Breast epithelium (tissue), 4 donors: ENCODE measurements at regions not wholly inside any gene's neighbourhood (a gene's known extent, or its start where the extent isn't known, plus 50 kb on each side); places are given as distances from the start of the nearest gene placed in this dataset.
"Not testable (repeated sequence)": the region's sequence is repeated elsewhere in the genome, so short reads cannot be mapped to it uniquely, and the experiment has no call there.

Source experiments
- DNase-seq, 2 donors: peaks; one replicate each; pipeline ENCODE4 v3.0.0-alpha.2; 2019; ENCODE audit warnings: low spot score in 2 of 2
- H3K27ac ChIP-seq, 2 donors: fragments of 200-600 bp; sonication (generic) in 1 of 2; one replicate each; pipeline ENCODE4 v1.5.1; 2016 to 2019; ENCODE audit warnings: mild to moderate bottlenecking in 1 of 2
- H3K27me3 ChIP-seq, 2 donors: fragments of 200-600 bp; sonication (generic) in 1 of 2; one replicate each; pipeline versions ENCODE4 v1.5.1 to v1.6.0; 2017 to 2019; ENCODE audit warnings: control low read depth in 1 of 2, mild to moderate bottlenecking in 1 of 2
- H3K36me3 ChIP-seq: fragments of 200-600 bp; one replicate; pipeline ENCODE4 v1.5.1; 2019
- H3K4me1 ChIP-seq, 2 donors: fragments of 200-600 bp; sonication (generic); one replicate each; pipeline ENCODE4 v1.5.1; 2016 to 2019; ENCODE audit warnings: control low read depth in 1 of 2
- H3K4me3 ChIP-seq, 3 donors: fragments of 200-600 bp; sonication (generic); 1 replicate in 2 of 3; 2 replicates in 1 of 3; pipeline ENCODE4 v1.5.1; 2016 to 2019; ENCODE audit warnings: mild to moderate bottlenecking in 3 of 3, moderate library complexity in 2 of 3
- H3K9me3 ChIP-seq, 2 donors: fragments of 200-600 bp; sonication (generic) in 1 of 2; one replicate each; pipeline ENCODE4 v1.5.1; 2016 to 2019; ENCODE audit warnings: control low read depth in 1 of 2
- POLR2A ChIP-seq: fragments of 450-650 bp; IDR thresholded peaks from one replicate; pipeline ENCODE4 v1.6.1; 2016; ENCODE audit warnings: antibody characterized with exemption, mild to moderate bottlenecking, moderate library complexity
- POLR2AphosphoS5 ChIP-seq, 3 donors: sonication (generic); formaldehyde crosslinking; IDR thresholded peaks; one replicate each; pipeline ENCODE4 v1.6.1; 2017; ENCODE audit warnings: antibody characterized with exemption in 3 of 3
- intact Hi-C: fragments of 100-400 bp; cut with DNase I; formaldehyde crosslinking; loops from one replicate; pipeline ENCODE4 v1.15.1; 2023; ENCODE audit warnings: low total_unique reads
- TF ChIP-seq, protein P1 (sequence below), 3 donors: fragments of 450-650 bp; IDR thresholded peaks; one replicate each; pipeline ENCODE4 v1.5.1; 2016 to 2017; ENCODE audit warnings: antibody characterized with exemption in 3 of 3, mild to moderate bottlenecking in 3 of 3, moderate library complexity in 3 of 3

DNA sequence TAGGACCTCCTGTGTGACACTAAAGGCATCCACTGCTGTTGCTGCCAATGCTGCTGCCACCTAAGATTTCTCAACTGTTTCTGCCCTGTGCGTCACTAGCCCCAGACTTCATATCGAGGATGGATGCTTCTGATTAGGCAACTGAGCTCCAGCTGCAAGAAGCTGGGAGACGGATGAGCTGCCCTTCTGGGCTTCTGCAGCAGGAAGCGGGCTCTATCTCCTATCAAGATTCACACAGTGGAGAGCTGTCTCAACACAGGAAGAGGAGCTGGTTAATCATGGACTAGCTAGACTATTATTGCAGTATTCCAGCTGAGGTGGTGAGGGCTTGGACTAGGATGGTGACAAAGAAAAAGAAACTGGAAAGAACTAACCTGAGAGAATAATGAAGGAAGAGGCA is 59.2 kb upstream of the PELI2 start:
- H3K9me3 ChIP-seq = no peaks in the 10 kb centered on the region
- DNase-seq = no peak
- H3K27ac ChIP-seq = no peak overlapping the region
- no peaks in the 10 kb centered on the region for H3K4me1 ChIP-seq
- H3K4me3 ChIP-seq = no peak overlapping the region
- TF ChIP-seq POLR2A = no peak
- no peaks in the 10 kb centered on the region for H3K36me3 ChIP-seq
- intact Hi-C loops = no loop called here
- H3K27me3 ChIP-seq = no peaks in the 10 kb centered on the region

- TF ChIP-seq, protein P1, sequence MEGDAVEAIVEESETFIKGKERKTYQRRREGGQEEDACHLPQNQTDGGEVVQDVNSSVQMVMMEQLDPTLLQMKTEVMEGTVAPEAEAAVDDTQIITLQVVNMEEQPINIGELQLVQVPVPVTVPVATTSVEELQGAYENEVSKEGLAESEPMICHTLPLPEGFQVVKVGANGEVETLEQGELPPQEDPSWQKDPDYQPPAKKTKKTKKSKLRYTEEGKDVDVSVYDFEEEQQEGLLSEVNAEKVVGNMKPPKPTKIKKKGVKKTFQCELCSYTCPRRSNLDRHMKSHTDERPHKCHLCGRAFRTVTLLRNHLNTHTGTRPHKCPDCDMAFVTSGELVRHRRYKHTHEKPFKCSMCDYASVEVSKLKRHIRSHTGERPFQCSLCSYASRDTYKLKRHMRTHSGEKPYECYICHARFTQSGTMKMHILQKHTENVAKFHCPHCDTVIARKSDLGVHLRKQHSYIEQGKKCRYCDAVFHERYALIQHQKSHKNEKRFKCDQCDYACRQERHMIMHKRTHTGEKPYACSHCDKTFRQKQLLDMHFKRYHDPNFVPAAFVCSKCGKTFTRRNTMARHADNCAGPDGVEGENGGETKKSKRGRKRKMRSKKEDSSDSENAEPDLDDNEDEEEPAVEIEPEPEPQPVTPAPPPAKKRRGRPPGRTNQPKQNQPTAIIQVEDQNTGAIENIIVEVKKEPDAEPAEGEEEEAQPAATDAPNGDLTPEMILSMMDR (IDR thresholded peaks at IDR 0.05) = no peak
- no peak for DNase-seq
- H3K4me1 ChIP-seq = no peaks in the 10 kb centered on the region
- H3K9me3 ChIP-seq = no peaks in the 10 kb centered on the region
- H3K27ac ChIP-seq = no peak overlapping the region
- H3K4me3 ChIP-seq = no peak overlapping the region
- intact Hi-C loops = no loop called here
- H3K36me3 ChIP-seq = no peaks in the 10 kb centered on the region
- H3K27me3 ChIP-seq = no peaks in the 10 kb centered on the region
These were observed 57.2 kb upstream of the PELI2 start for GRCh38 chr14:56061051-56061450.

GRCh38 chr14:56063131-56063530 is 55.1 kb upstream of the PELI2 start:
- DNase-seq = no peak
- intact Hi-C loops = no loop called here
- H3K4me3 ChIP-seq = no peak overlapping the region
- H3K27me3 ChIP-seq = no peaks in the 10 kb centered on the region
- H3K36me3 ChIP-seq = no peaks in the 10 kb centered on the region
- no peaks in the 10 kb centered on the region for H3K9me3 ChIP-seq
- H3K4me1 ChIP-seq = no peaks in the 10 kb centered on the region
- no peak for TF ChIP-seq POLR2AphosphoS5 (IDR thresholded peaks at IDR 0.05)
- TF ChIP-seq, protein P1 (IDR thresholded peaks at IDR 0.05) = no peak
- TF ChIP-seq POLR2A = no peak
- no peak overlapping the region for H3K27ac ChIP-seq

DNA sequence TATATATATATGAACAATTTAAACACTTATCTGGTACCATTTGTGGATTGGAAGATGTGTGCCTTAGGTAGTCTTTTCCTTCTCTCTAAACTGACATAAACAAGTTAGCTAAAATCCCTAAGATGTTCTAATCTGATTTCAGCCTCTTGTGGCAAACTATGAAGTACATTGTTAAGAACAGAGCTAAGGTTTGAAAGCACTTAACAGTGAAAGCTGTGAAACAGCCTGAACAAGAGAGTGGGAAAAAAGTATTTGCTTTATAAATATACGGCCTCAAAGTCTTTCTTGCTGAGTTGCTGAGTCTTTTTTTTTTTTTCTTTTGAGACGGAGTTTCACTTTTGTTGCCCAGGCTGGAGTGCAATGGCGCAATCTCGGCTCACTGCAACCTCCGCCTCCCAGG is 53.7 kb upstream of the PELI2 start:
- no peak overlapping the region for H3K27ac ChIP-seq
- no peaks in the 10 kb centered on the region for H3K9me3 ChIP-seq
- intact Hi-C loops = no loop called here
- no peak overlapping the region for H3K4me3 ChIP-seq
- no peaks in the 10 kb centered on the region for H3K4me1 ChIP-seq
- no peak for DNase-seq
- no peaks in the 10 kb centered on the region for H3K36me3 ChIP-seq
- H3K27me3 ChIP-seq = no peaks in the 10 kb centered on the region
- no peak for TF ChIP-seq POLR2AphosphoS5 (IDR thresholded peaks at IDR 0.05)
- TF ChIP-seq, protein P1 (IDR thresholded peaks at IDR 0.05) = no peak
- TF ChIP-seq POLR2A = no peak

DNA sequence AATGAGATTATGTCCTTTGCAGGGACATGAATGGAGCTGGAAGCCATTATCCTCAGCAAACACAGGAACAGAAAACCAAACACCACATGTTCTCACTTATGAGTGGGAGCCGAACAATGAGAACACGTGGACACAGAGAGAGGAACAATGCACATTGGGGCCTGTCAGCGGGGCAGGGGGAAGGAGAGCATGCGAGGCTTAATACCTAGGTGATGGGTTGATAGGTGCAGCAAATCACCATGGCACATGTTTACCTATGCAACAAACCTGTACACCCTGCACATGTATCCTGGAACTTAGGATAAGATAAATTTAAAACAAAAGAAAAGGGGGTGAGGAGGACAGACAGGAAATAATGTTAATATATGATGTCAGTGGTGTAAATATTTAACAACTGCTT is 53.0 kb upstream of the PELI2 start:
- DNase-seq, H3K4me3 ChIP-seq, H3K36me3 ChIP-seq, H3K27ac ChIP-seq, H3K4me1 ChIP-seq, H3K9me3 ChIP-seq, intact Hi-C loops, H3K27me3 ChIP-seq: not testable (repeated sequence)

- DNase-seq = no peak
- H3K4me1 ChIP-seq = no peaks in the 10 kb centered on the region
- no peak overlapping the region for H3K4me3 ChIP-seq
- no peaks in the 10 kb centered on the region for H3K27me3 ChIP-seq
- no peaks in the 10 kb centered on the region for H3K36me3 ChIP-seq
- no peak overlapping the region for H3K27ac ChIP-seq
- intact Hi-C loops = no loop called here
- TF ChIP-seq POLR2A (no peak), POLR2AphosphoS5 (IDR thresholded peaks at IDR 0.05) (no peak)
- TF ChIP-seq, protein P1 (IDR thresholded peaks at IDR 0.05) = no peak
- no peaks in the 10 kb centered on the region for H3K9me3 ChIP-seq
These were observed 52.5 kb upstream of the PELI2 start for GRCh38 chr14:56065621-56066290.
